NCI-H128 (cell line): ENCODE measurements at regions not wholly inside any gene's neighbourhood (a gene's known extent, or its start where the extent isn't known, plus 50 kb on each side); places are given as distances from the start of the nearest gene placed in this dataset.
"Not testable (repeated sequence)": the region's sequence is repeated elsewhere in the genome, so short reads cannot be mapped to it uniquely, and the experiment has no call there.

ENCODE experiments used
- DNase-seq: peaks from one replicate; lab custom pipeline; 2025; ENCODE audit not compliant: unreplicated experiment; lab: John Stamatoyannopoulos, UW

DNA sequence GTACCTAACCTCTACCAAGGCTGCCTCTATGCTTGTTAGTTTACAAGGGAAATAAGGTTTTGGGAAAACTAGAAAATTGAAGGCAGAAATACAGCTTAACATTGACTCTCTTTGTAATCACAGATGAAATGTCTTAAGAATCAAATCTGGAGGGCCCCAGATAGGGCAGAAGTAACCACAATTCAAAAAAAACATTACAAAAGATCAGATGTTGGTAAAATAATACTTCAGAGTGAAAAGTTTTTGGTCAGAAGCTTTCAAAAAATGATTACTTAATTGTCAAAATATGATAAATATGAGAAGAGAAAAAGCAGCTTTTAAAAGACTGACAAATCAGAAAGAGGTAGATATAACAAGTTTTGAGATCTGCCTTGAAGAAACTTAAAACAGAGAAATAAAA, 425.1 kb upstream of the NECTIN3 start:
- no peak for DNase-seq

DNA sequence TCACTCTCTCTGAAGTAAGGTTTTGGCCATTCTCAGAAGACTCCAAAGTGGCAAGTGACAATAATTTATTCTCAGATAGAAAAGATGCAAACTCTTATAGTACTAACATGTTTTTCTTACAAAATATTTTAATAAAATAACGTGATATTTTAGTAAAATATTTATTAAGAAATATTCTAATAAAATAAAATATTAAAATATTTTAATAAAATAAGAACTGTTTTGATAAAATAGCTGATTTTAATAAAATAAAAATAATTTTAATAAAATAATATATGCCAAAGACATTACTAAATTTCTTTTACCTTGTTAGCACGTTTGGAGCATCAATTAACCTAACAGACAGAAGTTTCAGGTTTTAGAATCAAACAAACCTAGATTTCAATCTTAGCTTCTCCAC, 424.0 kb upstream of the NECTIN3 start:
- no peak for DNase-seq

DNA sequence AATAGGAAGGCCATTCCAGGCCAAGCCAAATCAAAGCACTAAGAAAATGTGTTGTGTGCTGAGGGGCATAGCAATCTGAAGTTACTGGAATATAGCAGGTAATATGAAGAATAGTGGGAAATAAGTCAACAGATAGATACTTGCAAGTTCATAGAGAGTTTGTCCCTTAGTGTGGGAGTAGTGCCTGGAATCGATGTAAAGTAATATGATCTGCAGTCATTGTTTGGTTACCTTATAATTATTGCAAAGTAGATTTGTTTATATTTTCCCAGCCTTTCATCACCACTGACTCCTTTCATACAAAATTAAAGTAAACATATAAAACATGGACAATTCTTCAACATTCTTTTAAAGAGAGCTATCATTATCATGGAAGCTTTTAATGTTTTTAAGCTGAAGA, 420.9 kb upstream of the NECTIN3 start:
- DNase-seq: no peak

DNA sequence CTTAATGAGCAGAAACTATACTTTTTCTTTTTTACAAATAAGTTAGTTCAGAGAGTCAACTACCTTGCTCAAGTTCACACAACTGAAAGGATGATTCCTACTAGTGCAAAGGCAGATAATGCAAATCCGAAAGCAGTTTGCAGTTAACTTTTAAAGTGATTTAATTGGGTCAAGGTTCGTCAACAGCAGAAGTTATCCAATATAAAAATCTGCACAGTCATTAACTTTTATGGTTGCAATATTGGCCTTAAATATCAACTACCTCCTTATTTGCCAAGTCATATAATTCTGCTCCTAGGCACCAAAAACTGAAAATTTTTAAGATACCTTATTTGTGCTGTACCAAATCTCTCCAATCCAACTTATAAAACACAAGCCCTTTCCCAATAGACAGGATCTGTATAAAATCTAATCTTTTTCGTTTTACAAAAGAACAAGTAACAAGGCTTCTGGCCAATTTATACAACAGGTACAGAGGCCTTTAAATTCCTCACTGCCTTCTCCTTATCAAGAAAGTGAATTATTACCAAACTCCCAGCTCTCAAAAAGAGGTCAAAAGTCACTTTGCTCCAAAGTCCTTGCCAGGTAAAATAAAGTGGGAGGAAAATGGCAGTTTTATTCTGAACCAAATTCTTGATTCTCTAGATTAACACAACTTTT, 416.6 kb upstream of the NECTIN3 start:
- DNase-seq: no peak

DNA sequence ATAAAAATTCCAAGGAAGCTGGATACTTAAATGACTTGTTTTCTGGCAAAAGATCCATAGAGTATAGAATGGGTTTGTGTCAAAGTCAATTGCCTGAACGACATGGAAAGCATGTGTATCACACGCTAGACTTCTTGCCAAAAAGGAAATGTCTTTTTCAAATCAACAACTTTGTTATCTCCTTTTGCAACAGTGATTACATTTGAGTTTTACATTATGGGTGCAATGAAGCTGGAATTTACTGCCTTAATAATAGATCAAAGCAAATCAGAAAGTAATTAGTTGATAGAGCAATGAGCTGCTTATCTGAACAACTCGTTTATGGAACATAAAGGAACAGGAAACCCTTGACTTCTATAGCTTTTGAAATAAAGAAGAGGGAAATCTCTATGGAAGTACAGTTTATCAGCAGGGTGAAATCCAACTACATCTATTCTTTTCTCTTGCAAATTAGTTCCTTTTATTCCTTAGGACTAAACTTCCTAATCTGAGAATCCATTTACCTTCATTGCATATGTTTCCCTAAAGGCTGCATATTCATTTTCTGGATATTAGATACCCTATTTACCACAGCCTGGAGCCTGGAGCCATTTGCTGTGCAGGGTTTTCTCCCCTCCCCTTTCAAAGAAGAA, 415.1 kb upstream of the NECTIN3 start:
- DNase-seq: no peak

DNA sequence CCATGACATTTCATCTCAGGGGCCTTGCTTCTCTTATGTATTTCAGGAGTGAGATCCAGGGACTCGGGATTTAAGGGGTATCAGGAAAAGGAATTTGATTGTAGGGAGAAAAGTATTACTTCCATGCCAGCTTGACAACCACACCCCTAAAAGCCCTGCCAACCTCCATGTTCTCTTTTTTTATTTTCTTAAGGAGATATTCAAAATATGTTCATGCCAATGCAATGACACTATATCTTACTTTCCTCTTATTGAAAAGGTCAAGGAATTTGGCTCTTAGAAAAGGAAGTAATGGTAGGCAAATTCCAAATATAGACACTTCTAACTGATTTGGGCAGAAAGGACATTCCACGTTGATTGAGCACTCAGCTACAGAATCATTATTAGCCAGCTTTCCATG, 407.5 kb upstream of the NECTIN3 start:
- no peak for DNase-seq

DNA sequence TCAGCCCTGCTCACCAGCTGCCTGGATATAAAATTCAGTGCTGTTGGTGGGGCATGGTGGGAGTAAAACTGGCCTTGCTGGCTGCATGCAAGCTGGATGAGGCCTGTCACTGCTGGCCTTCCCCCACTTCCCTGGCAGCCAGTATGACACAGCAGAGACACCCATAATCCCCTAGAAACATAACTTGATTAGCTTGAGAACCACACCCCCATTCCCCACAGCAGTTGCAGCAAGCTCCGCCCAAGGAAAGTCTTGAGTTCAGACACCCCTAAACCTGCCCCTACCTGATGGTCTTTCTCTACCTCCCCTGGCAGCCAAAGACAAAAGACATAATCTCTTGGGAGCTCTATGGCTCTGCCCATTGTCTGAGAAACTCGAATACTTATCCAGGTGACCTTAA, 405.1 kb upstream of the NECTIN3 start:
- no peak for DNase-seq

DNA sequence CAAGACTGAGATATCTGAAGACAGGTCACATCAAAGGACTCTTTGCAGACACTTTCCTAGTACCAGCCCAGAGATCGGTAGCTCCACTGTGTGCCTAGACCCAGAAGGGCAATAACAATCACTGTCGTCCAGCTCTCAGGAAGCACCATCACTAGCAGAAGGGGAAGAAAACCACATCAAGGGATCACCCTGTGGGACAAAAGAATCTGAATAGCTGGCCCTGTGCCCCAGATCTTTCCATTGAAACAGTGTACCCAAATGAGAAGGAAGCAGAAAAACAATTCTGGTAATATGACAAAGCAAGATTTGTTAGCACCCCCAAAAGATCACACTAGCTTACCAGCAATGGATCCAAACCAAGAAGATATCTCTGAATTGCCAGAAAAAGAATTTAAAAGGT, 404.4 kb upstream of the NECTIN3 start:
- DNase-seq: no peak

DNA sequence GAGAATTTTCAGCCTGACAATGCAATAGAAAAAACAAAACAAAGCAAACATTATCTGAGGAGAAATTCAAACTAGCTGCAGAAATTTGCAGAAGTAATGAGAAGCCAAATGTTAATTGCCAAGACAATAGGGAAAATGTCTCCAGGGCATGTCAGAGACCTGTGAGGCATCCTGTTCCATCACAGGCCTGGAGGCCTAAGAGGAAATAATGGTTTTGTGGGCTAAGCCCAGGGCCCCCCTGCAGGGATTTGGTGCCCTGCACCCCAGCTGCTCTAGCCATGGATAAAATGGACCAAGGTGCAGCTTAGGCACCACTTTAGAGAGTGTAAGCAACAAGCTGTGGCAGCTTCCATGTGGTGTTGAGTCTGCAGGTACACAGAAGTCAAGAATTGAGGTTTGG, 401.2 kb upstream of the NECTIN3 start:
- DNase-seq: no peak

DNA sequence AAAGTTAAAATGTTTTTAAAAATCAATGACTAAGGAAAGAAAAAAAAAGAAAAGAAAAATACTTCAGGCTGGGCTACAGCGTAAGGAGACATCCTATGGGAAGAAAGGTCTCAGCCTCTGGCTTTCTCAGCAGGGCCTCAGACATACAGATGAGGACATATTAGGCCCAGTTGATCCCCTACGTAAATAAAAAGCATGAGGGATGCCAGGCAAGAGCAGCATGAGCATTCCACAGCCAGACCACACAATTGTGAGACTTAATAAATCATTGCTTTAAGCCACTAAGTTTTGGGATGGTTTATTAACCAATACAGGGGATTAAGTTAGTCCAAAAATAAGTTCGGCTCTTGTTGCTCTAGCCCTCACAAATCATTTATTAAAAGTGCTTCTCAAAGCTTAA, 394.1 kb upstream of the NECTIN3 start:
- no peak for DNase-seq

DNA sequence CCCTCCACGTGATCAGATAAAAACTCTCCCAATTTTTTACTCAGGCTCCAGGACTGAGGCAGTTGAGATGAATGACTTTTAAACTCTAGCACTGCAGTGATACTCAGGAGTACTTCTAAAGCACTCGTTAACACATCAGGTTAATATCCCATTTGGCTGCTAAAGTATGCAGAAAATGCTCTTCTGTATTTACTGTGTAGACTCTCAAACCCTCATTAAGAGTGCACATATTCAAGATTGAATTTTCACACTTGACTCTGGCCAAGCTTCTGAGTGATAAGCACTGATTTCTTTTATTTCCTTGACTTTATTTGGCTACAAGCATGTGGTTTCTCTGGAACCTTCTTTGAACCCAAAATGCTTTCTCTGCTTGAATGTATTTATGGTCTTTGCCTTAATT, 392.3 kb upstream of the NECTIN3 start:
- no peak for DNase-seq

DNA sequence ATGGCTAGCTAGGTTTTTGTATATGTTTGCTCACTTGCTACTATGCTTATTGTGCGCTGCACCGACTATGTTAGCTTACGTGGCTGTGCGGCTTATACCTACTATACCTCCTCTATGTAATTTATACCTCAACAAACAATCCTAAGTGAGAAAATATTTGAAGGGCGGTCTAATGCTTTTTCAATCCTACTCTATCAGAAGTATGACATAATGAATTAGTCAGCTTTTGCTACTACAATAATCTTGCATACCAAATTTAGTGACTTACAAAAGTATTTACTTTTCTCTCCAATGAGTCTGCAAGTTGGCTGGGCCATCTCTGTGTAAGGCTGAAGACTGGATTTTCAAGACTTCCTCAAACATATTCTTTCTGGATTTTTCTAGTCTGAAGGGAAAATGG, 391.2 kb upstream of the NECTIN3 start:
- DNase-seq: no peak

DNA sequence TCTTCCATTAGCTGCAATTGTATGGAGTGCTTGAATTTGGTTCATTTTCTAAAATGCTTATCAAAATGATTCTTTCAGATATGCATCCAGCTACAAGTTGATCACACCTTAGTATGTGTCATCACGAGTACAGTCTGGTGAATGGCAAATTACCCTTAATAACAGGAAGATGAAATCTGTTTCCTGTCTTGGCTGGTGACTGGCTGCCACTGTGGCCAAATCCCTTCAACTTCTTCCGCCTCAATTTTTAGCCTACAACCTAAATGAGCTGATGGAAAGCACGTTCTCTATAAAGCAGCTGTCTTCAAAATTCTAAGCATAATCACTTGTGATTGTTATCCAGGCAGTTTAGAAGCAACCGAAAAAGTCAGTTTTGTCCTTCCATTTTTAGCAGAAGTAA, 387.1 kb upstream of the NECTIN3 start:
- DNase-seq: no peak

DNA sequence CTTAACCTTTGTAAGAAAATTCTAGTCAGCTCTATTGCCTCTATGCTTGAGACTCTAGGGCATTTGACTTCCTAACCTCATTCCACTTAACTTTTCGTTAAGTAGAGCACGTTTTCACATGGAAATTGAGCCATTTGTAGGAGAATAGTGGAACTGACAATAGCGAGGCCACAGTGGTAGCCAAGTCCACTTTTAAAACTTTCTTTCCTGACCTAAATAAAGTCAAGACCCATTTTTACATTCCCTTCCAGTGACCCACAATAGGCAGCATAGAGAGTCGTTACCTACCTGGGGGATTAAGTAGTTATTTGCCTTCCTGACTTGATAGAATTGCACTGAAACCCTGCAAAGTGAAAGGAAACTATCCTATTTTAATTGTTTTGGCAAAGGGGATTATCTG, 386.0 kb upstream of the NECTIN3 start:
- no peak for DNase-seq

DNA sequence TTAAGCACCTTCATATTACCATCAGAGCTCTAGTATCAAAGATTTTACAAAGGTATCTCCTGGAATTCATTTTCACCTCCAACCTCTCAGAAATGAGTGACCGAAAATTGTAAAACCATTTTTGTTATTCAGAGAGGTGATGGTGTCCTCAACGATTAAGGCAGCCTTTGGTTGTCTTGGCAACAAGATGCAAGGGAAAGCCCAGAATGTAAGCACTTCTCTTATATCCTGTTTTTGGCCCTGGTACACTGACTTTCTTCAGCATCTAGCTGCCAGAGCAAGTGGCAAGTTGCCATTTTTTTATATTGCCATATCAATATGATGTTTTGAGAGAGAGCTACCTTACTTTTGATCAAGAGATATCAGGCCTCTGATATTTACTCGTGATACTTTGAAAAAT, 384.9 kb upstream of the NECTIN3 start:
- no peak for DNase-seq

DNA sequence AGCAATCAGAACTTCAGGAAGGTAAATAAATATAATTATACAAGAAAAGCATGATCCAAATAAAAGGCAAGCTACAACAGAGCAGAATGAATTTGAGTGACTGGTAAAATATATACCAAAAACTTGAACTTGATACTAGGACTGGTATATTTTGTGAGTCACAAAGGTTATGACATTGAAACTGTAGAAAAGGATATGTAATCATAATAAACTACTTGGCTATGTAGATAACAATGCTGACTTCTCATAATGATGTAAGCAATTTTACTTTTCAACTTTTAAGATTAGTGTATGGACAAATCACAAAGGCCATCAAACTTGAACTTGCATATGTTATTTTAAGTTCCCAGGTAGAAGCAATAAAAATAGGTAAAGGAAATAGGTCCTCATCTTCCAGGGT, 384.5 kb upstream of the NECTIN3 start:
- DNase-seq: no peak

DNA sequence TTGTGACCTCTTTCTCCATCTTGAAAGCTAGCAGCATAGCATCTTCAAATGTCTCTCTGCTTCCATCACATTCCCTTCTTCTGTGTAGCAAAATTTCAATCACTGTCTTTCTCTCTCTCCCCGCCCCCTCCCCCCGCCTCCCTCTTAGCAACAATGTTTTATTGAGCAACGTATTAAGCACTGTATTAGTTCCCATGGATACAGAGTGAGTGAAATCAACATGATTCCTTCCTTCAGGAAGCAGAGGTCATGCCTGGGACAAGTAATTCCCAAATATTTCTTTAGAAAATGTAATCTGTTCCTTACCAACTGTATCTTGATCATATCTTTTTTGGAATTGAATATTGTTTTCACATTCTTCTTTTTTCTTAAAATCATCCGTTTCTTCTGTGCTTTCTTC, 373.7 kb upstream of the NECTIN3 start:
- no peak for DNase-seq

DNA sequence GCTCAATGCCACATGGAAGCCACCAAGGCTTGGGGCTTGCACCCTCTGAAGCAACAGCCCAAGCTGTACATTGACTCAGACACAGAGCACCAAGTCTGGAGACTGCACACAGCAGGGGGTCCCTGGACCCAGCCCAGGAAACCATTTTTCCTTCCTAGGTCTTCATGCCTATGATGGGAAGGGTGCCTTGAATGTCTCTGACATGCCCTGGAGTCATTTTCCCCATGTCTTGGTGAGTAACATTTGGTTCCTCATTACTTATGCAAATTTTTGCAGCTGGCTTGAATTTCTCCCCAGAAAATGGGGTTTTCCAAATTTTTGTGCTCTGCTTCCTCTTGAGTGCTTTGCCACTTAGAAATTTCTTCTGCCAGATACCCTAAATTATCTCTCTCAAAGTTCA, 367.3 kb upstream of the NECTIN3 start:
- not testable (repeated sequence) for DNase-seq

DNA sequence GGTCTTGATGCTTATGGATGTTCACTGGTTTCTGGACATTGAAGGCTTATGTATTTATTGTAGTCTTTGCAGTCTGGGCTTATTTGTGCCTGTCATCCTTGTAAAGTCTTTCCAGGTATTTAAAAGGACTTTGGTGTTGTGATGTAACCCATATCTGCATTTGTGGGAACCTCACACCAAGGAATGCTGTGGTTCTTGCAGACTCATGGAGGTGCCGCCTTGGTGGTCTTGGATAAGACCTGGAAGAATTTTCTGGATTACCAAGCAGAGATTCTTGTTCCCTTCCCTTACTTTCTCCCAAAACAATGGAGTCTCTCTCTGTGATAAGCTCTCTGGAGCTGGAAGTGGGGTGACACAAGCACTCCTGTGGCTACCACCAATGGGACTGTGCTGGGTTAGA, 363.5 kb upstream of the NECTIN3 start:
- no peak for DNase-seq

DNA sequence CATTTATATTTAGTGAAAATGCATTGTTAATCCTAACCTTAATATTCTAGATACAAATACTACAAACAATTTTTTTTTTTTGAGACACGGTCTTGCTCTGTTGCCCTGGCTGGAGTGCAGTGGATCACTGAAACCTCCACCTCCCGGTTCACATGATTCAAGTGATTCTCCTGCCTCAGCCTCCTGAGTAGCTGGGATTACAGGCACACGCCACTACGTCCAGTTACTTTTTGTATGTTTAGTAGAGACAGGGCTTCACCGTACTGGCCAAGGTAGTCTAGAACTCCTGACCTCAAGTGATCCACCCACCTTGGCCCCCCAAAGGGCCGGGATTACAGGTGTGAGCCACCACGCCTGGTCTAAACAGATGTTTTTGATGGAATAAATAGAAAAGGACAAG, 361.5 kb upstream of the NECTIN3 start:
- DNase-seq: no peak

DNA sequence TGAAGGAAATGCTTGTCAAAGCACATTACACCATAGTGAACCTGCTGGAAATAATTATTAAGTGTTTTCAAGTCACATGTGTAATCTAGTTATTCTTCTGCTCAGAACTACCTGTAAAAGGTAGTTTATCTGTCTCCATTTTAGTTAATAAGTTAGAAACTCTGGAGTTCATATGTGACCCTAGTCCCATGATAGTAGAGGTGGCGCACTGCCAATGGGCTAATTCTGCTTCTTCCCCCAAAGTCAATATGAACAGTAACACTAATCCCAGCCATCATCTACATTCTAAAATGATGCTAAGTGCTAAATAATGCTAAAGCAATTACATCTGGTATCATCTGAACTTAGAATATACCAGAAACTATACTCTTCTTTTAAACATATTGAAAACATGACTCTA, 361.0 kb upstream of the NECTIN3 start:
- no peak for DNase-seq

DNA sequence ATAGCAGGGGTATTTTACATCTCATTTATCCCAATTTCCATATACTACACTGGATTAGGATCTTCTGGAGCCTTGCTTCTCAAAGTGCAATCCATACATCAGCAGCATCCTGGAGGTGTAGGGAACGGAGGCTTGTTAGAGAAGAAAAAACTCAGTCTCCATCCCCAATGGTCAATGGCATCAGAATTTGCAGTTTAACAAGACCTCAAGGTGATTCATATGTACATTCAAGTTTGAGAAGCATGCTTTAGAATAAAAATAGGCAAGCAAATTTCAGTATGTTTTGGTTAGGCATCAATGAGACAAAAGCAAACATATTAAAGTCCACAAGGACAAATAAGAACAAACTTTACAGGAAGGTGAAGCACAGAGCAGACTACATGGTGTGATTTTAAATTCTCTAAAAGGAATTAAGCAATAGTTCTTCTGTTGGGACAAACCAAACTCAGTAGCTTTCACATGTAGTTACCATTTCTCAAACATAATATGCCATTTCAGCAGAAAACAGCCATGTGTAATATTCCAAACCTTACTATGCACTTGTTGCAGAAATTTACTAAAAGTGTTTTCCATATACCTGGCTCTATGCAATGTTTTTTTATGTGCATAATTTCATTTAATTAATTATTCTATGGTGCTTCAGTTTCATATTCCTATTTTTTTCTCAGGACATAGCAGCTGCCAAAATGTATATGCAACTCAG, 360.3 kb upstream of the NECTIN3 start:
- no peak for DNase-seq
